ES-I3 (cell line): ENCODE measurements at regions not wholly inside any gene's neighbourhood (a gene's known extent, or its start where the extent isn't known, plus 50 kb on each side); places are given as distances from the start of the nearest gene placed in this dataset.

Source experiments
- H3K36me3 ChIP-seq: 2 replicates; pipeline ENCODE4 v1.6.1; 2013; ENCODE audit warnings: mild to moderate bottlenecking, low read length, control low read depth, moderate library complexity; ENCODE audit not compliant: insufficient read depth
- H3K4me1 ChIP-seq: 2 replicates; pipeline ENCODE4 v1.6.1; 2013; ENCODE audit warnings: mild to moderate bottlenecking, control low read depth, low read length; ENCODE audit not compliant: insufficient read depth
- H3K9ac ChIP-seq: 2 replicates; pipeline ENCODE4 v1.6.1; 2013; ENCODE audit warnings: low read depth, mild to moderate bottlenecking, low read length, moderate library complexity
- H3K9me3 ChIP-seq: 2 replicates; pipeline ENCODE4 v1.6.1; 2013; ENCODE audit warnings: mild to moderate bottlenecking, low read length, moderate library complexity; ENCODE audit not compliant: control insufficient read depth, insufficient read depth

GRCh38 chr13:86378628-86379027 is 579.4 kb upstream of the SLITRK6 start:
- no peaks in the 10 kb centered on the region for H3K36me3 ChIP-seq
- H3K4me1 ChIP-seq: 0 out of 2 replicates have a peak, but pooled peaks cover 3% of the 10 kb centered on the region
- H3K9ac ChIP-seq: no peak overlapping the region
- no peaks in the 10 kb centered on the region for H3K9me3 ChIP-seq

GRCh38 chr13:86383151-86383550 is 583.9 kb upstream of the SLITRK6 start:
- no peaks in the 10 kb centered on the region for H3K4me1 ChIP-seq
- H3K9me3 ChIP-seq: no peaks in the 10 kb centered on the region
- H3K36me3 ChIP-seq: no peaks in the 10 kb centered on the region
- H3K9ac ChIP-seq: no peak overlapping the region

GRCh38 chr13:86383561-86383960 is 584.3 kb upstream of the SLITRK6 start:
- Histone ChIP-seq H3K9ac (no peak overlapping the region), H3K4me1 (no peaks in the 10 kb centered on the region), H3K9me3 (no peaks in the 10 kb centered on the region), H3K36me3 (no peaks in the 10 kb centered on the region)

GRCh38 chr13:86397635-86398034 is 598.4 kb upstream of the SLITRK6 start:
- Histone ChIP-seq H3K9me3 (no peaks in the 10 kb centered on the region), H3K9ac (no peak overlapping the region), H3K4me1 (no peaks in the 10 kb centered on the region)

GRCh38 chr13:86399572-86399971 is 600.4 kb upstream of the SLITRK6 start:
- Histone ChIP-seq H3K9ac (no peak overlapping the region), H3K4me1 (no peaks in the 10 kb centered on the region), H3K9me3 (no peaks in the 10 kb centered on the region), H3K36me3 (no peaks in the 10 kb centered on the region)

More at GRCh38 chr13:86397635-86398034, 598.4 kb upstream of the SLITRK6 start:
- no peaks in the 10 kb centered on the region for H3K36me3 ChIP-seq

- no peak overlapping the region for H3K9ac ChIP-seq
- H3K4me1 ChIP-seq: no peaks in the 10 kb centered on the region
- H3K9me3 ChIP-seq: no peaks in the 10 kb centered on the region
- no peaks in the 10 kb centered on the region for H3K36me3 ChIP-seq
Observed at GRCh38 chr13:86402500-86402899, 603.3 kb upstream of the SLITRK6 start.

GRCh38 chr13:86403181-86403580 is 604.0 kb upstream of the SLITRK6 start:
- no peaks in the 10 kb centered on the region for H3K36me3 ChIP-seq
- no peak overlapping the region for H3K9ac ChIP-seq
- no peaks in the 10 kb centered on the region for H3K4me1 ChIP-seq
- no peaks in the 10 kb centered on the region for H3K9me3 ChIP-seq

- H3K36me3 ChIP-seq: no peaks in the 10 kb centered on the region
- no peak overlapping the region for H3K9ac ChIP-seq
- no peaks in the 10 kb centered on the region; the same call in 1 of the 2 replicates for H3K9me3 ChIP-seq
- peaks cover 11% of the 10 kb centered on the region; the same call in 1 of the 2 replicates for H3K4me1 ChIP-seq
Observed at GRCh38 chr13:86409466-86410241, 610.4 kb upstream of the SLITRK6 start.

- Histone ChIP-seq H3K9ac (no peak overlapping the region), H3K4me1 (no peaks in the 10 kb centered on the region), H3K9me3 (no peaks in the 10 kb centered on the region; the same call in 1 of the 2 replicates), H3K36me3 (no peaks in the 10 kb centered on the region)
Observed at GRCh38 chr13:86425170-86425815, 626.1 kb upstream of the SLITRK6 start.

GRCh38 chr13:86426437-86426836 is 627.2 kb upstream of the SLITRK6 start:
- H3K9me3 ChIP-seq: no peaks in the 10 kb centered on the region; the same call in 1 of the 2 replicates
- no peaks in the 10 kb centered on the region for H3K4me1 ChIP-seq
- H3K9ac ChIP-seq: no peak overlapping the region
- no peaks in the 10 kb centered on the region for H3K36me3 ChIP-seq

GRCh38 chr13:86429756-86430155 is 630.5 kb upstream of the SLITRK6 start:
- Histone ChIP-seq H3K9ac (no peak overlapping the region), H3K9me3 (no peaks in the 10 kb centered on the region; the same call in 1 of the 2 replicates), H3K36me3 (no peaks in the 10 kb centered on the region), H3K4me1 (no peaks in the 10 kb centered on the region)

GRCh38 chr13:86438034-86438433 is 638.8 kb upstream of the SLITRK6 start:
- no peak overlapping the region for H3K9ac ChIP-seq
- H3K9me3 ChIP-seq: no peaks in the 10 kb centered on the region
- peaks cover 4% of the 10 kb centered on the region; the same call in 1 of the 2 replicates for H3K4me1 ChIP-seq
- no peaks in the 10 kb centered on the region for H3K36me3 ChIP-seq

- Histone ChIP-seq H3K9ac (no peak overlapping the region), H3K36me3 (no peaks in the 10 kb centered on the region), H3K9me3 (no peaks in the 10 kb centered on the region)
Observed at GRCh38 chr13:86445206-86445605, 646.0 kb upstream of the SLITRK6 start.

GRCh38 chr13:86445672-86446071 is 646.5 kb upstream of the SLITRK6 start:
- Histone ChIP-seq H3K36me3 (no peaks in the 10 kb centered on the region), H3K9ac (no peak overlapping the region), H3K9me3 (no peaks in the 10 kb centered on the region), H3K4me1 (peaks cover 14% of the 10 kb centered on the region; the same call in 1 of the 2 replicates)

More at GRCh38 chr13:86445206-86445605, 646.0 kb upstream of the SLITRK6 start:
- H3K4me1 ChIP-seq: peaks cover 14% of the 10 kb centered on the region; the same call in 1 of the 2 replicates

GRCh38 chr13:86446311-86446710 is 647.1 kb upstream of the SLITRK6 start:
- H3K36me3 ChIP-seq: no peaks in the 10 kb centered on the region
- H3K9me3 ChIP-seq: no peaks in the 10 kb centered on the region
- no peak overlapping the region for H3K9ac ChIP-seq

More at GRCh38 chr13:86446311-86446710, 647.1 kb upstream of the SLITRK6 start:
- H3K4me1 ChIP-seq: peaks cover 14% of the 10 kb centered on the region; the same call in 1 of the 2 replicates
